NCI-H2196 treated with DMSO at 0.1 percent for 48 hours (cell line): ENCODE measurements at regions not wholly inside any gene's neighbourhood (a gene's known extent, or its start where the extent isn't known, plus 50 kb on each side); places are given as distances from the start of the nearest gene placed in this dataset.
"Not testable (repeated sequence)": the region's sequence is repeated elsewhere in the genome, so short reads cannot be mapped to it uniquely, and the experiment has no call there.

ENCODE experiments used
- DNase-seq: peaks from one replicate; lab custom pipeline; 2025; ENCODE audit not compliant: unreplicated experiment; lab: John Stamatoyannopoulos, UW

- no peak for DNase-seq
These were observed 246.1 kb downstream of the KCNRG start for GRCh38 chr13:50261130-50261901.

DNA sequence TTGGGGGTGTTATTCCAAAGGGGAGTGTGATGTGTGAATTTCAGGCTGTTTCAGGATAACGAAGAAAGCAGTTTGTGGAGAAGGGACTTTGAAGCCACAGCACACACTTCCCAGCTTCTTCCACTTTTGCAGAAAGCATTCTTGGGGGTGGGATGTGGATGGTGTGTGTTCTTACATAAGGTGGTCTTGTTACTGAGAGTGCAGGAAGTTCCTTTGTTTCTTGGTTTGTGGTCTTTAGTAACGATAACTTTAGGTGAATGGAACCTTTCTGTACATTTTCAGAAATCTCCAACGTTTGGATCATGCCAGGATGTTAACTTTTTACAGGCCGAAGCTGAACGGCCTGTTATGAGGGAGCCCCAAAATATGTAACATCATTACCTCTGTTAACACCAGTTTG is 251.8 kb downstream of the KCNRG start:
- DNase-seq, result no peak

- no peak for DNase-seq
These were observed 252.7 kb downstream of the KCNRG start for GRCh38 chr13:50267917-50268316.

- DNase-seq, result no peak
These were observed 253.3 kb downstream of the KCNRG start for GRCh38 chr13:50268500-50268899.

- no peak for DNase-seq
These were observed 258.9 kb downstream of the KCNRG start for GRCh38 chr13:50274181-50274580.

- DNase-seq, result no peak
These were observed 260.3 kb downstream of the KCNRG start for GRCh38 chr13:50275392-50276063.

- no peak for DNase-seq
These were observed 261.3 kb downstream of the KCNRG start for GRCh38 chr13:50276550-50276949.

GRCh38 chr13:50277127-50277526 is 261.9 kb downstream of the KCNRG start:
- DNase-seq, result no peak

DNA sequence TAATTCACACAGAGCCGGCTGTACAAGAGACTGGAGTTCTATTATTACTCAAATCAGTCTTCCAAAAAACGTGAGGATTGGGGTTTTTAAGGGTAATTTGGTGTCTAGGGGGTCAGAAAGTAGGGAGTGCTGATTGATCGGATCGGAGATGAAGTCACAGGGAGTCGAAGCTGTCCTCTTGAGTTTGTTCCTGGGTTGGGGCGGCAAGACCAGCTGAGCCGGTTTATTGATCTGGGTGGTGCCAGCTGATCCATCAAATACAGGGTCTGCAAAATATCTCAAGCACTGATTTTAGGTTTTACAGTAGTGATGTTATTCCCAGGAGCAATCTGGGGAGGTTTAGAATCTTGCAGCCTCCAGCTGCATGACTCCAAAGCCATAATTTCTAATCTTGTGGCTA is 262.7 kb downstream of the KCNRG start:
- DNase-seq, result no peak

DNA sequence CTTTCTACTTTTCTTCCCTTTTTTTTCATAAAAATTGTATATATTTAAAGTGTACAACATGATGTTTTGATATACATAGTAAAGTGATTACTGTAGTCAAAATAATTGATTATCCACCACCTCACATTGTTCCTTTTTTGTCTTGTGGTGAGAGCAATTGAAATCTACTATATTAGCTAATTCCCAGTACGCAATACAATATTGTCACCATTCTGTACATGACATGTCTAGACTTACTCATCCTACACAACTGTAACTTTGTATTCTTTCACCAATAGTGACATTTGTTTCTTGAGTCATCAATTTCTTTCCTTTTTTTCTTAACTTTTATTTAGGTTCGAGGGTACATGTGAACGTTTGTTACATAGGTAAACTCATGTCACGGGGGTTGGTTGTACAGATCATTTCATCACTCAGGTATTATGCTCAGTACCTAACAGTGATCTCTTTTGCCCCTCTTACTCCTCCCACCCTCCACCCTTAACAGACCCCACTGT is 265.2 kb downstream of the KCNRG start:
- no peak for DNase-seq

DNA sequence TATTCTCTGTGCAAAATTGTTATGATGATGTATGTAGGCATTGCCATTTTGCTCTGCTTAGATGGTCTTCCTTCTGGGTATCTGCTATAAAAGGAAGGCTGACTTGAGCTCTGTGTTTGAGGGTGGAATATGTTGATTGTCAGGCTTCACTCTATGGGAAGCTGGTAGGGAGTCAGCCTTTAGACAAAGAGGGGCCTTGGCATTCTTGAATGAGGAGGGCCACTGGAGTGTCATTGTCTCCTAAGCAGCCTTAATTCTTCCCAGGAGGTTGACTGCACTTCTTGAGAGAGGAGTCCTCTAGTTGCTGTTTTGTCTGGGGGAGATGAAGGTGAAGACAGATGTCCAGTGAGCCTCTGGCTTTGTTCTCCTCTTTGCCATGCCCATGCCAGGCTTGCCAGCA is 266.8 kb downstream of the KCNRG start:
- no peak for DNase-seq

- no peak for DNase-seq
These were observed 267.8 kb downstream of the KCNRG start for GRCh38 chr13:50283017-50283416.

DNA sequence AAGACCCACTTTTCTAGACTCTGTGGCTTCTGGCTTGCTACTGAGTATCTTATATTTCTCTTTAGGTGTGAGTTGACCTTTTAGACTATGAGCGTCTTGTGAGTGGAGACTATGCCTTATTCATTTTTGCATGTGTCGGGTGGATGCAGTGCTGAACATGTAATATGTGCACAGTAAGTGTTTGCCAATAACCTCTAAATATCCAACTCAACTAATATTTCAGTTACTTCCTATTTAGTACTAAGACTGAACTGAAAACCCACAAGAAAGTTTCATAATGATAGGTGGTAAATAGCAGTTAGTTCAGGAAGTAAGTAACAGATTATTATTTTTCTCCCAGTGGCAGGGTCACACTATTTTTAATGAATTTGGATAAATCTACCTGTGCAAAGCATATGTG is 269.3 kb downstream of the KCNRG start:
- DNase-seq, result no peak

GRCh38 chr13:50285283-50285682 is 270.0 kb downstream of the KCNRG start:
- DNase-seq, result no peak

GRCh38 chr13:50286324-50286723 is 271.1 kb downstream of the KCNRG start:
- no peak for DNase-seq

DNA sequence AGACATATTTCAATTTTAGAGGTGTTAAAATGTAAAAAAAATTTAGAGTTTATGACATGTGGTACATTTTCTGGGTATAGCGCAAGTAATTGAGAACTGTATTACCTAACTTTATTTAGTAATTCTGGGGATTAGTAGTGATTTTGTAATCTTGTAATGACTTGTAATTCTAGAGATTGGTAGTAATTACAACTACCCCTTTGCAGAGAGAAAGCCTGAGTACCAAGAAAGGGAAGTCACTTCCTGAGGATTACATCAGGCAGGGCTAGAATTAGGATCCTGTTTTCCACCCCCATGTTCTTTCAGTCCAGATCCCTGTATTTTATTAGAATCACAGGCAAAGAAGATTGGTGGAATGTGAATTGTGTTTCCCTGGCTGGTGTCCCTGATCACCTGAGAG is 274.9 kb downstream of the KCNRG start:
- DNase-seq, result no peak

- no peak for DNase-seq
These were observed 276.4 kb downstream of the KCNRG start for GRCh38 chr13:50291611-50292010.

- no peak for DNase-seq
These were observed 276.8 kb downstream of the KCNRG start for GRCh38 chr13:50292081-50292480.

DNA sequence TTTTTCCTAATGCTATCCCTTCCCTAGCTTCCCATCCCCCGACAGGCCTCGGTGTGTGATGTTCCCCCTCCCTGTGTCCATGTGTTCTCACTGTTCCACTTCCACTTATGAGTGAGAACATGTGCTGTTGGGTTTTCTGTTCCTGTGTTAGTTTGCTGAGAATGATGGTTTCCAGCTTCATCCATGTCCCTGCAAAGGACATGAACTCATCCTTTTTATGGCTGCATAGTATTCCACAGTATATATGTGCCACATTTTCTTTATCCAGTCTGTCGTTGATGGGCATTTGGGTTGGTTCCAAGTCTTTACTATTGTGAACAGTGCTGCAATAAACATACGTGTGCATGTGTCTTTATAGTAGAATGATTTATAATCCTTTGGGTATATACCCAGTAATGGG is 279.2 kb downstream of the KCNRG start:
- DNase-seq, result not testable (repeated sequence)

DNA sequence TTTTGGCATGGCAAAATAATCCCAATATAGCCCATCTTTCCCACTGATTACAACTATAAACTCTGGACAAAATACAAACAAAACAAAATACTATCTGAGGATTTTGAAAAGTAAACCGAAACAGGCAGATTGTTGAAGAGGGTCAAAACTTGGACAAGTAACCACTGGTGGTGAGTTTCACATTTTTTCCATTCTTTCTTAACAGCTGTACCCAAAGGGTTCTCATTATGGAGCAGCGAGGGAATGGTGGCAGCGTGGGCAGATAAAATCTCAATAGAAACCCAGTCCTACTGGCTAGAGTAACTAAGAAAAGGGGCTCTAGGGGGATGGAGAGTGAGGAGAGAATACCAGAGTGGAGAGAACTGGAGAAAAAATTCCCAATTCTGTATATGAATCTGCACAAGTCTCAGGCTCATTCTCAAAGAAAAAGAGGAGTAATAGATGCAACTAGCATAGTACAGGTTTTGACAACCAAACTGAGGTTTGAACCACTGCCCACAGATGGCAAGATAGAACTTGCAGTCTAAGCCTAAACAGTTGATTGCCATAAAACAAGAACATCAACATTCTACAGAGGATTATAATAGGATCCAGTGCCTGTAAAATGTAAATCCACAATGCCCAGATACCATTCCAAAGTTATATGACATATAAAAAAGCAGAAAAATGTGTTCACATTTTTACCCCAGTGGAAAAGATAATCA is 284.5 kb downstream of the KCNRG start:
- DNase-seq, result no peak

GRCh38 chr13:50303963-50304721 is 288.9 kb downstream of the KCNRG start:
- no peak for DNase-seq
